ENCODE measurements at regions not wholly inside any gene's neighbourhood (a gene's known extent, or its start where the extent isn't known, plus 50 kb on each side); places are given as distances from the start of the nearest gene placed in this dataset.

DNA sequence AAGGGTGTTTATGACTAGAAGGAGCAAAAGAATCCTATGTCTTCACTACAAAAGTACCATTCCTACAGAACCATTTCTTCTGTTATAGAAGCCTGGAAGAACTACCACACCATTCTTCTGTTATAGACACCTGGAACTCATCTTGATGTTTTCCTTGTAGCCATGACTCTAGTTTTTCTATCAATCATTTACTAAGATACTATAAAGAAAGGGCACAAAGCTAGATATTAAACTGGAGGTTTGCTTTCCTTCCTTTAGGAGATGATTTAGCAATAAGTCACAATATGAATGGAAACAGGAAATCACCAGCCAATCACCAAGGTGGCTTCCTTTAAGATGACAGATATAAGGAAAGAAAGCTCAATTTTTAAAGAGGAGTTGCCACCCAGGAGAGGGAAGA, 100.3 kb upstream of the NEUROD1 start:
- no peak overlapping the region for H3K56ac ChIP-seq (ENCODE audit: insufficient read length, low read depth, low read length)
- H2BK20ac ChIP-seq (ENCODE audit: low read depth, low read length, poor library complexity, severe bottlenecking), result no peak overlapping the region
- no peak overlapping the region for H3K9ac ChIP-seq (ENCODE audit: extremely low read depth, insufficient read length, low read length)
- no peak overlapping the region for H3K27ac ChIP-seq (ENCODE audit: insufficient read length, low read depth, low read length)
- H2BK15ac ChIP-seq (ENCODE audit: low read depth, low read length), result no peak overlapping the region
- no peak overlapping the region for H2AK5ac ChIP-seq (ENCODE audit: insufficient read length, low read length)
- no peak overlapping the region for H3T11ph ChIP-seq (ENCODE audit: low read length)
- no peak overlapping the region for H4K91ac ChIP-seq (ENCODE audit: insufficient read length, low read depth, low read length)
- H3K4me3 Mint-ChIP-seq, result no peak overlapping the region
- no peak overlapping the region for H2AFZ ChIP-seq (ENCODE audit: low read length)
- no peak overlapping the region for H4K8ac ChIP-seq (replicated peaks; ENCODE audit: insufficient read length, low read depth, low read length)
- no peaks in the 10 kb centered on the region for H3K79me1 ChIP-seq (ENCODE audit: insufficient read depth, low read depth, low read length, poor library complexity, severe bottlenecking)
- peaks cover 6 to 13% of the 10 kb centered on the region in 2 experiments for H3K4me1 Mint-ChIP-seq
- no peak overlapping the region for H3K14ac ChIP-seq (ENCODE audit: insufficient read depth, low read length)
- TF ChIP-seq CTCF (conservative IDR thresholded peaks at IDR 0.05), result no peak
- H3K4me1 ChIP-seq (ENCODE audit: insufficient read depth, low read length), result no peaks in the 10 kb centered on the region
- H2BK120ac ChIP-seq (ENCODE audit: low read depth, low read length, poor library complexity, severe bottlenecking), result no peak overlapping the region
- no peak overlapping the region for H3K23ac ChIP-seq (ENCODE audit: insufficient read length, low read depth, low read length)
- no peaks in the 10 kb centered on the region for H4K20me1 ChIP-seq (ENCODE audit: control insufficient read depth, insufficient read depth, insufficient read length)
- no peak overlapping the region; a peak in 1 of 7 replicates for H3K27ac Mint-ChIP-seq
- no peak overlapping the region for H2BK5ac ChIP-seq (ENCODE audit: insufficient read length, low read length)
- no peak overlapping the region for H3K4me2 ChIP-seq (ENCODE audit: insufficient read depth, insufficient read length, low read length)
- no peak overlapping the region for H2BK12ac ChIP-seq (ENCODE audit: insufficient read length, low read depth, low read length)
- H3K27me3 ChIP-seq (ENCODE audit: insufficient read depth, low read length), result no peaks in the 10 kb centered on the region
- H4K5ac ChIP-seq (ENCODE audit: insufficient read length, low read depth, low read length), result no peak overlapping the region
- no peaks in the 10 kb centered on the region for H3K23me2 ChIP-seq (ENCODE audit: insufficient read length, low read depth, low read length, poor library complexity, severe bottlenecking)
- no peaks in the 10 kb centered on the region for H3K36me3 Mint-ChIP-seq (ENCODE audit: insufficient read depth in 1 of 3, low read depth in 3 of 3)
- no peaks in the 10 kb centered on the region for H3K9me3 ChIP-seq (ENCODE audit: control insufficient read depth, low read depth, low read length)
- no peak overlapping the region for H3K18ac ChIP-seq (ENCODE audit: insufficient read length, low read depth, low read length)
- no peak overlapping the region for H3K4ac ChIP-seq (ENCODE audit: low read depth, low read length)
- no peak for DNase-seq
- no peaks in the 10 kb centered on the region for H3K79me2 ChIP-seq (ENCODE audit: insufficient read depth, low read length)
- H3K27me3 Mint-ChIP-seq (ENCODE audit: low read depth), result no peaks in the 10 kb centered on the region
- no peaks in the 10 kb centered on the region for H3K9me3 Mint-ChIP-seq

Data from H9 (cell line).